Loucy (cell line): ENCODE measurements at regions not wholly inside any gene's neighbourhood (a gene's known extent, or its start where the extent isn't known, plus 50 kb on each side); places are given as distances from the start of the nearest gene placed in this dataset.

ENCODE experiments used
- CTCF ChIP-seq: fragments of 200-600 bp; sonication (generic); conservative IDR thresholded peaks from 2 replicates; pipeline ENCODE4 v1.5.1; 2014; ENCODE audit warnings: mild to moderate bottlenecking, antibody characterized with exemption, low read length
- EZH2phosphoT487 ChIP-seq: fragments of 200-600 bp; IDR thresholded peaks from 2 replicates; pipeline ENCODE4 v1.6.1; 2018; ENCODE audit warnings: antibody characterized with exemption, mild to moderate bottlenecking, moderate library complexity, borderline replicate concordance

DNA sequence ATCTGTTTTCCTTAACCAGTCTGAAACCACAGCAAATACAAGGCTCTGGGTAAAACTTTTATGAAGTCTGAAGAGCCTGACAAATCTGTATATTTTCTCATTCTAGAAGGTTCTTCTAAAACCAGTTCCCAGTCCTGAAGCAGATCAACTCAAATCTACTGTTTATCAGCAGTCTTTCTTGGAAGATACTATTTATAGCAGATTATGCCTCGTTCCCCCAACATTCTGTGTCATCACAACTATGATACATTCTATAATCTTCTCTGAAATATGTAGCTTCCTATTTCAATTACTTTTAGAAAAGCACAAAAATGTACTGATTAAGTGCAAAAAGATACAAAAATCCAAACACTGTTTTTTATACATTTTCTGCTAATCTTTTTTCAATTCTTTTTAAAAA is 67.5 kb downstream of the NIBAN1 start:
- TF ChIP-seq CTCF, result no peak
- no peak for TF ChIP-seq EZH2phosphoT487
